Body of pancreas (tissue), 4 donors: ENCODE measurements at regions not wholly inside any gene's neighbourhood (a gene's known extent, or its start where the extent isn't known, plus 50 kb on each side); places are given as distances from the start of the nearest gene placed in this dataset.

Experiments used
- ATAC-seq: fragments of 150-250 bp; one replicate; pipeline ENCODE4 v1.9.1; 2016
- DNase-seq, 4 donors: peaks; one replicate each; pipeline ENCODE4 v3.0.0-alpha.2; 2019
- H3K27ac ChIP-seq, 4 donors: fragments of 200-600 bp; sonication (generic); 1 replicate in 3 of 4; 2 replicates in 1 of 4; pipeline versions ENCODE4 v1.5.1 to v1.6.1; 2016 to 2019; ENCODE audit warnings: mild to moderate bottlenecking in 1 of 4, mixed read lengths in 1 of 4, moderate library complexity in 1 of 4
- H3K27me3 ChIP-seq, 2 donors: fragments of 200-600 bp; sonication (generic); one replicate each; pipeline ENCODE4 v1.6.0; 2016; ENCODE audit warnings: mild to moderate bottlenecking in 1 of 2
- H3K36me3 ChIP-seq, 2 donors: fragments of 200-600 bp; sonication (generic); replicated peaks in 1 of 2; 2 replicates each; pipeline ENCODE4 v1.5.1; 2016; ENCODE audit warnings: low read depth in 2 of 2; ENCODE audit not compliant: insufficient read depth in 1 of 2
- H3K4me1 ChIP-seq: fragments of 200-600 bp; sonication (generic); one replicate; pipeline ENCODE4 v1.6.0; 2016
- H3K4me3 ChIP-seq, 2 donors: fragments of 200-600 bp; sonication (generic); 1 replicate in 1 of 2; 2 replicates in 1 of 2; pipeline ENCODE4 v1.5.1; 2016 to 2019
- H3K9me3 ChIP-seq, 3 donors: fragments of 200-600 bp; sonication (generic); 1 replicate in 2 of 3; 2 replicates in 1 of 3; pipeline ENCODE4 v1.5.1; 2016
- CTCF ChIP-seq, 7 experiments: fragments of 450-650 bp in 4 of 7; fragments of 200-600 bp in 3 of 7; sonication (generic) in 3 of 7; IDR thresholded peaks; one replicate each; pipeline ENCODE4 v1.5.1; 2016 to 2019; ENCODE audit warnings: antibody characterized with exemption in 7 of 7
- POLR2A ChIP-seq, 3 donors: fragments of 450-650 bp; IDR thresholded peaks; one replicate each; pipeline ENCODE4 v1.6.1; 2016; ENCODE audit warnings: antibody characterized with exemption in 3 of 3, mild to moderate bottlenecking in 2 of 3
- WGBS, 2 donors: methylation state at CpG; one replicate each; pipeline ENCODE4 v1.1.5; 2017; 5-methylcytosine and 5-hydroxymethylcytosine counted together
- intact Hi-C: fragments of 100-400 bp; cut with DNase I; formaldehyde crosslinking; loops from one replicate; pipeline ENCODE4 v1.15.1; 2023

- no peaks in the 10 kb centered on the region for H3K27me3 ChIP-seq
- ATAC-seq (peak; percentile 6), DNase-seq (peak; percentile 35 to 63 (median 41))
- H3K4me1 ChIP-seq = peaks cover 36% of the 10 kb centered on the region
- no peaks in the 10 kb centered on the region for H3K36me3 ChIP-seq
- H3K9me3 ChIP-seq = no peaks in the 10 kb centered on the region
- intact Hi-C loops = no loop called here
- no peak overlapping the region for H3K4me3 ChIP-seq
- 38 to 63% methylated on average over 10 of the region's 10 CpGs for WGBS, 2 donors
- TF ChIP-seq POLR2A (IDR thresholded peaks at IDR 0.05) = no peak
- no peak for TF ChIP-seq CTCF (IDR thresholded peaks at IDR 0.05)
- peak overlapping the region; percentile 73 to 90 (median 85) for H3K27ac ChIP-seq
These were observed 59.5 kb downstream of the NAV1 start for GRCh38 chr1:201598396-201598795.

- H3K36me3 ChIP-seq = no peaks in the 10 kb centered on the region
- no peaks in the 10 kb centered on the region for H3K27me3 ChIP-seq
- H3K4me3 ChIP-seq = no peak overlapping the region
- TF ChIP-seq CTCF (IDR thresholded peaks at IDR 0.05) (no peak), POLR2A (IDR thresholded peaks at IDR 0.05) (no peak)
- intact Hi-C loops = no loop called here
- H3K27ac ChIP-seq = peak overlapping the region; percentile 73 to 90 (median 85)
- H3K9me3 ChIP-seq = no peaks in the 10 kb centered on the region
- peaks cover 36% of the 10 kb centered on the region for H3K4me1 ChIP-seq
- no peak for DNase-seq
- ATAC-seq = no peak
- 40 to 58% methylated on average over 1 of the region's 1 CpG for WGBS, 2 donors
These were observed 60.0 kb downstream of the NAV1 start for GRCh38 chr1:201598973-201599372.

DNA sequence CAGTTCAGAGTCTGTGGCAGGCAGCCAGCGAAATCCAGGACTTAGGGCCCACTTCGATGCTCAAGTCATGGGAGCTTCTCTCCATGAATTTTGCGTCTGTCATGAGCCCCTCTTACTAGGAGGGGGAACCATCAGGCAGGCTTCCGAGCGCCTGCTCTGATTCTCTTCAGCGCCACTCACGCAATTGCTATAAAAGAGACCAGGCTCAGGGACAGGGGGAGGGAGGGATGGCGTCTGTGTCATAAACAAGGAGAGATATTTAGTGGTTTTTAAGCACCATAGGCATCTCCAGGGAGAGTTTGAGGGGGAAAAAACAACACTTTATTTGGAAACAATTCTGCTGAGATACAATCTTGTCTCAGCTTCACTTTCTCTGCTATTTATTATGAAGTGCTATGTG, 60.6 kb downstream of the NAV1 start:
- Histone ChIP-seq H3K27ac (peak overlapping the region in 3 of 4 donors; percentile 73 to 90 (median 88)), H3K4me3 (no peak overlapping the region), H3K9me3 (no peaks in the 10 kb centered on the region), H3K27me3 (no peaks in the 10 kb centered on the region), H3K4me1 (peaks cover 36% of the 10 kb centered on the region), H3K36me3 (no peaks in the 10 kb centered on the region)
- WGBS, 2 donors = 93 to 98% methylated on average over 8 of the region's 8 CpGs
- DNase-seq (no peak), ATAC-seq (no peak)
- intact Hi-C loops = no loop called here
- TF ChIP-seq POLR2A (IDR thresholded peaks at IDR 0.05) = no peak

DNA sequence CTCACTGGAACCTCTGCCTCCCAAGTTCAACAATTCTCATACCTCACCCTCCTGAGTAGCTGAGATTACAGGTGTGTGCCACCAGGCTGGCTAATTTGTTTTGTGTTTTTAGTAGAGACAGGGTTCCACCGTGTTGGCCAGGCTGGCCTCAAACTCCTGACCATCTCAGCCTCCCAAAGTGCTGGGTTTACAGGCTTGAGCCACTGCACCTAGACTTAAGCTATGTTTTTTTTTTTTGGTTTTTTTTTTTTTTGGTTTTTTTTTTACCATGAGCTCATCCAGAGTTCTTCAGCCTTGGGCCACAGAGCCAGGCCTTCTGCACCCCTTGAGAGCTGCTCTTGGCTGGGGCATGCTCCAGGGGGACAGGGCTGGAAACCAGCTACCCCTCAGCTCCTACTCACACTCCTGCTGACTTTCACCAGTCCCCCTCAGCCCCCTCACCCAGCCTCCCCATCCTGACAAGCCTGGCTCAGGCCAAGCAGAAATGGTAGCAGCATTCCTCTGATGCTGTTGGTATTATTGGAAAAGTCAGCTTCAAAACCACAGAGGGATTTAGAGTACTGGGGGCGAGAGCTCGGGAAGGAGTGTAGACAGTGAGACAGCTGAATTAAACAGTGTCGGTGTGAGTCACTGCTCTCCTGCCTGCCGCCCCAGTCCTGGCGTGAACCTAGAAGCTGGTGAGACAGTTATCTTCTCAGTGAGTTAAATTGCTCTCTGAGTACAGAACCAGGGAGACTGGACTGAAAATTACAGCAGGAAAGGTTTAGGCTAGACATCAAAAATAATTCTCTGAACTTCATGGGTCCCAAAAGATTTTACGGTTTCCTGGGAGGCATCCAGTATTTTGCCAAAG, 63.7 kb downstream of the NAV1 start:
- H3K9me3 ChIP-seq = no peaks in the 10 kb centered on the region
- TF ChIP-seq POLR2A (IDR thresholded peaks at IDR 0.05) = no peak
- TF ChIP-seq CTCF (IDR thresholded peaks at IDR 0.05) = no peak
- ATAC-seq = no peak

GRCh38 chr1:201603613-201604232, 64.8 kb downstream of the NAV1 start:
- Histone ChIP-seq H3K4me1 (peaks cover 17% of the 10 kb centered on the region), H3K27me3 (no peaks in the 10 kb centered on the region), H3K27ac (no peak overlapping the region), H3K36me3 (no peaks in the 10 kb centered on the region), H3K9me3 (no peaks in the 10 kb centered on the region), H3K4me3 (no peak overlapping the region)
- TF ChIP-seq POLR2A (IDR thresholded peaks at IDR 0.05) (no peak), CTCF (IDR thresholded peaks at IDR 0.05) (no peak)
- ATAC-seq (no peak), DNase-seq (no peak)
- 68 to 79% methylated on average over 8 of the region's 8 CpGs for WGBS, 2 donors
- intact Hi-C loops = no loop called here

More for the DNA sequence above, 63.7 kb downstream of the NAV1 start:
- Histone ChIP-seq H3K4me1 (peaks cover 27% of the 10 kb centered on the region), H3K4me3 (no peak overlapping the region), H3K27ac (no peak overlapping the region), H3K36me3 (no peaks in the 10 kb centered on the region), H3K27me3 (no peaks in the 10 kb centered on the region)
- DNase-seq = peak in 2 of 4 donors; percentile 36 to 63
- intact Hi-C loops = no loop called here
- WGBS, 2 donors = 73 to 76% methylated on average over 7 of the region's 7 CpGs
